CD4-positive, alpha-beta T cell (primary cell): ENCODE measurements at regions not wholly inside any gene's neighbourhood (a gene's known extent, or its start where the extent isn't known, plus 50 kb on each side); places are given as distances from the start of the nearest gene placed in this dataset.

Experiments
- ATAC-seq: fragments of 200-7000 bp; cut with Tn5 transposase; one replicate; pipeline ENCODE4 v1.10.0; 2022; ENCODE audit warnings: mild to moderate bottlenecking; ENCODE audit not compliant: poor library complexity
- CTCF ChIA-PET: fragments of 350-600 bp; sonication (Branson Sonifier 250); formaldehyde crosslinking; loops from one replicate; lab custom pipeline; 2021; ENCODE audit warnings: antibody characterized with exemption, inconsistent platforms; lab: Charles Lee
- POLR2A ChIA-PET: fragments of 350-600 bp; sonication (Branson Sonifier 250); formaldehyde crosslinking; loops from one replicate; lab custom pipeline; 2021; ENCODE audit warnings: antibody characterized with exemption, inconsistent platforms; lab: Charles Lee
- DNase-seq, 14 experiments: peaks; one replicate each; pipeline ENCODE4 v3.0.0-alpha.2; 2013 to 2020; ENCODE audit warnings: mixed read lengths in 2 of 14
- H3K27ac ChIP-seq, 2 donors: one replicate each; pipeline versions ENCODE4 v1.5.1 to v1.7.0; 2013; ENCODE audit warnings: low read length in 2 of 2, low read depth in 1 of 2, mild to moderate bottlenecking in 1 of 2
- H3K27me3 ChIP-seq, 2 experiments: 1 replicate in 1 of 2; 2 replicates in 1 of 2; pipeline versions ENCODE4 v1.6.1 to v1.7.0; 2013; ENCODE audit warnings: low read length in 2 of 2, control low read depth in 1 of 2, mild to moderate bottlenecking in 1 of 2, moderate library complexity in 1 of 2; ENCODE audit not compliant: insufficient read depth in 2 of 2, control insufficient read depth in 1 of 2
- H3K36me3 ChIP-seq: one replicate; pipeline ENCODE4 v1.6.1; 2013; ENCODE audit warnings: low read length, control low read depth; ENCODE audit not compliant: insufficient read depth
- H3K4me1 ChIP-seq: one replicate; pipeline ENCODE4 v1.6.1; 2013; ENCODE audit warnings: low read length, control low read depth; ENCODE audit not compliant: insufficient read depth
- H3K4me3 ChIP-seq: one replicate; pipeline ENCODE4 v1.5.1; 2013; ENCODE audit warnings: mild to moderate bottlenecking, low read length, moderate library complexity
- H3K9me3 ChIP-seq, 2 experiments: 1 replicate in 1 of 2; 2 replicates in 1 of 2; pipeline versions ENCODE4 v1.6.1 to v1.7.0; 2013; ENCODE audit warnings: low read length in 2 of 2, mild to moderate bottlenecking in 2 of 2, control low read depth in 1 of 2, moderate library complexity in 1 of 2; ENCODE audit not compliant: control insufficient read depth in 1 of 2, insufficient read depth in 1 of 2
- H3K27ac Mint-ChIP-seq: one replicate; pipeline ENCODE4 v1.8.0; 2020; ENCODE audit warnings: mixed read lengths
- H3K27me3 Mint-ChIP-seq: one replicate; pipeline ENCODE4 v1.8.0; 2021; ENCODE audit warnings: mixed read lengths
- H3K36me3 Mint-ChIP-seq: one replicate; pipeline ENCODE4 v1.8.0; 2021; ENCODE audit warnings: low read depth, mixed read lengths
- H3K4me1 Mint-ChIP-seq: one replicate; pipeline ENCODE4 v1.8.0; 2021; ENCODE audit warnings: low read depth, mixed read lengths
- H3K4me3 Mint-ChIP-seq: one replicate; pipeline ENCODE4 v1.8.0; 2020; ENCODE audit warnings: mild to moderate bottlenecking, mixed read lengths
- H3K9me3 Mint-ChIP-seq: one replicate; pipeline ENCODE4 v1.8.0; 2020; ENCODE audit warnings: mixed read lengths
- intact Hi-C, 2 experiments: fragments of 100-400 bp; cut with DNase I in 1 of 2; cut with micrococcal nuclease in 1 of 2; formaldehyde crosslinking; loops; one replicate each; pipeline versions ENCODE4 v1.15.1 to v1.9.0; 2023 to 2025; cut with DNase I, micrococcal nuclease
- TF ChIP-seq, protein P1 (sequence below): fragments of 200-600 bp; IDR thresholded peaks from one replicate; pipeline ENCODE4 v1.8.0; 2022; ENCODE audit warnings: antibody characterized with exemption, mild to moderate bottlenecking

GRCh38 chr16:11452298-11452697, 107.0 kb downstream of the RMI2 start:
- H3K4me3 Mint-ChIP-seq, result no peak overlapping the region
- no peaks in the 10 kb centered on the region for H3K4me1 Mint-ChIP-seq
- H3K9me3 Mint-ChIP-seq, result no peaks in the 10 kb centered on the region
- Histone ChIP-seq H3K27ac (no peak overlapping the region), H3K27me3 (no peaks in the 10 kb centered on the region), H3K4me3 (no peak overlapping the region), H3K9me3 (peaks cover 0 to 4% of the 10 kb centered on the region in 2 experiments), H3K36me3 (no peaks in the 10 kb centered on the region), H3K4me1 (no peaks in the 10 kb centered on the region)
- H3K27ac Mint-ChIP-seq, result no peak overlapping the region
- ChIA-PET CTCF (no interaction called here), POLR2A (no interaction called here)
- DNase-seq (no peak), ATAC-seq (no peak)
- no peaks in the 10 kb centered on the region for H3K27me3 Mint-ChIP-seq
- TF ChIP-seq, protein P1, sequence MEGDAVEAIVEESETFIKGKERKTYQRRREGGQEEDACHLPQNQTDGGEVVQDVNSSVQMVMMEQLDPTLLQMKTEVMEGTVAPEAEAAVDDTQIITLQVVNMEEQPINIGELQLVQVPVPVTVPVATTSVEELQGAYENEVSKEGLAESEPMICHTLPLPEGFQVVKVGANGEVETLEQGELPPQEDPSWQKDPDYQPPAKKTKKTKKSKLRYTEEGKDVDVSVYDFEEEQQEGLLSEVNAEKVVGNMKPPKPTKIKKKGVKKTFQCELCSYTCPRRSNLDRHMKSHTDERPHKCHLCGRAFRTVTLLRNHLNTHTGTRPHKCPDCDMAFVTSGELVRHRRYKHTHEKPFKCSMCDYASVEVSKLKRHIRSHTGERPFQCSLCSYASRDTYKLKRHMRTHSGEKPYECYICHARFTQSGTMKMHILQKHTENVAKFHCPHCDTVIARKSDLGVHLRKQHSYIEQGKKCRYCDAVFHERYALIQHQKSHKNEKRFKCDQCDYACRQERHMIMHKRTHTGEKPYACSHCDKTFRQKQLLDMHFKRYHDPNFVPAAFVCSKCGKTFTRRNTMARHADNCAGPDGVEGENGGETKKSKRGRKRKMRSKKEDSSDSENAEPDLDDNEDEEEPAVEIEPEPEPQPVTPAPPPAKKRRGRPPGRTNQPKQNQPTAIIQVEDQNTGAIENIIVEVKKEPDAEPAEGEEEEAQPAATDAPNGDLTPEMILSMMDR, result no peak
- no peaks in the 10 kb centered on the region for H3K36me3 Mint-ChIP-seq
- intact Hi-C loops, result no loop called here

DNA sequence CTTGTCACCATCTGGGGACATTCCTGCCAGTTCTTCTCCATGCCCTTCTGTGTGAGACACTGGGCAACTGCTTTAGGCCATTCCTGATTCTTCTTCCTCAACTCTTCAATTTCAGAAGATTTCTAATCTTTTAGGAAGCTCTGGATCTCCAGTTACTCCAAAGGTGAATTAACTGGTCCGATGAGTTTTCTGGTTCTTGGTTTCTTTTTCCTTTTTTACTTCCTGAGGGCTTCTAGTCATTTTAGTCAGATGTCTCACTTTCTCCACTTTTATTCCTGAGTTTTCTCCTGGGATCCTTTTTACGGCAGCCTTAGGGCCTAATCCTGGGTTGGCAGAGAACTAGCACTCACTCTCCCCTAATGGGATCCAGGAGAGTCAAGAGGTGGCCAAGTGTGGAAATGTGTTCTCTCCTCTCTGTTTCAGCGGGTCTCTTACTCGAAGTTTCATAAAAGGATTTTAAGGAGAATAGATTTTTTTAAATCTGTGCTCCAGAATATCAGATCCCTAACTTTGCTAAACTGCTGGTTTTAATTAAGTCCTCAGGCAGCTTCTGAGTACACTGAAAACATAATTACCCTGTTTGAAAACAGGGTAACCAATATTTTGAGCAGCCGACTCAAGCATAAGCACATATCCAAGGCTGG, 107.6 kb downstream of the RMI2 start:
- Mint-ChIP-seq H3K36me3 (no peaks in the 10 kb centered on the region), H3K4me3 (no peak overlapping the region), H3K9me3 (no peaks in the 10 kb centered on the region), H3K27me3 (no peaks in the 10 kb centered on the region), H3K27ac (no peak overlapping the region), H3K4me1 (no peaks in the 10 kb centered on the region)
- DNase-seq (no peak), ATAC-seq (no peak)
- TF ChIP-seq, protein P1, result no peak
- ChIA-PET POLR2A (interaction anchor here (1.2 kb wide), 1 partner anchor 13 kb away, joined by 3 read pairs; no protein-coding TSS in a partner anchor), CTCF (interaction anchor here (0.5 kb wide), 1 partner anchor 891 kb away, joined by 3 read pairs; no protein-coding TSS in a partner anchor)
- intact Hi-C loops, result no loop called here
- Histone ChIP-seq H3K4me3 (no peak overlapping the region), H3K9me3 (peaks cover 0 to 4% of the 10 kb centered on the region in 2 experiments), H3K27ac (no peak overlapping the region), H3K4me1 (no peaks in the 10 kb centered on the region), H3K27me3 (no peaks in the 10 kb centered on the region), H3K36me3 (no peaks in the 10 kb centered on the region)

- no peak overlapping the region for H3K27ac ChIP-seq
- CTCF ChIA-PET, result no interaction called here
- no peaks in the 10 kb centered on the region for H3K4me1 ChIP-seq
- DNase-seq, result no peak
- TF ChIP-seq, protein P1, result no peak
- no peaks in the 10 kb centered on the region for H3K27me3 ChIP-seq
- H3K4me3 ChIP-seq, result no peak overlapping the region
- Mint-ChIP-seq H3K4me3 (no peak overlapping the region), H3K36me3 (no peaks in the 10 kb centered on the region), H3K27me3 (no peaks in the 10 kb centered on the region), H3K4me1 (no peaks in the 10 kb centered on the region), H3K9me3 (no peaks in the 10 kb centered on the region), H3K27ac (no peak overlapping the region)
- H3K36me3 ChIP-seq, result no peaks in the 10 kb centered on the region
- intact Hi-C loops, result no loop called here
- H3K9me3 ChIP-seq, result no peaks in the 10 kb centered on the region
- POLR2A ChIA-PET, result no interaction called here
- ATAC-seq, result no peak
These were observed 111.5 kb downstream of the RMI2 start for GRCh38 chr16:11456741-11457140.
